Activated CD8-positive, alpha-beta memory T cell treated with anti-CD3 and anti-CD28 coated beads for 1 hour (primary cell): ENCODE measurements at regions not wholly inside any gene's neighbourhood (a gene's known extent, or its start where the extent isn't known, plus 50 kb on each side); places are given as distances from the start of the nearest gene placed in this dataset.
"Not testable (repeated sequence)": the region's sequence is repeated elsewhere in the genome, so short reads cannot be mapped to it uniquely, and the experiment has no call there.

Experiments
- DNase-seq, 2 donors: peaks; one replicate each; pipeline ENCODE4 v3.0.0-alpha.2; 2020; ENCODE audit warnings: low read depth in 1 of 2; ENCODE audit errors: extremely low read depth in 1 of 2

- no peak for DNase-seq
Measured at GRCh38 chr1:166601650-166602278, 237.5 kb upstream of the POGK start.

- DNase-seq: not testable (repeated sequence)
Measured at GRCh38 chr1:166602801-166603200, 236.5 kb upstream of the POGK start.

- DNase-seq: no peak
Measured at GRCh38 chr1:166603296-166603695, 236.0 kb upstream of the POGK start.

GRCh38 chr1:166605137-166605536, 234.1 kb upstream of the POGK start:
- DNase-seq: no peak

GRCh38 chr1:166612886-166613285, 226.4 kb upstream of the POGK start:
- no peak for DNase-seq

- DNase-seq: no peak
Measured at GRCh38 chr1:166616206-166616605, 223.1 kb upstream of the POGK start.

GRCh38 chr1:166626711-166627110, 212.6 kb upstream of the POGK start:
- DNase-seq: no peak

GRCh38 chr1:166627558-166627957, 211.7 kb upstream of the POGK start:
- DNase-seq: no peak

- no peak for DNase-seq
Measured at GRCh38 chr1:166628259-166628658, 211.0 kb upstream of the POGK start.

- DNase-seq: no peak
Measured at GRCh38 chr1:166629946-166630345, 209.3 kb upstream of the POGK start.

- no peak for DNase-seq
Measured at GRCh38 chr1:166630369-166630768, 208.9 kb upstream of the POGK start.

GRCh38 chr1:166638137-166638536, 201.1 kb upstream of the POGK start:
- no peak for DNase-seq

- not testable (repeated sequence) for DNase-seq
Measured at GRCh38 chr1:166657228-166657627, 182.0 kb upstream of the POGK start.

- DNase-seq: not testable (repeated sequence)
Measured at GRCh38 chr1:166666790-166667189, 172.5 kb upstream of the POGK start.

- not testable (repeated sequence) for DNase-seq
Measured at GRCh38 chr1:166667600-166667999, 171.7 kb upstream of the POGK start.

GRCh38 chr1:166671627-166672026, 167.6 kb upstream of the POGK start:
- no peak for DNase-seq

GRCh38 chr1:166673722-166674121, 165.6 kb upstream of the POGK start:
- DNase-seq: no peak

GRCh38 chr1:166675213-166675612, 164.1 kb upstream of the POGK start:
- DNase-seq: no peak

- no peak for DNase-seq
Measured at GRCh38 chr1:166676981-166677380, 162.3 kb upstream of the POGK start.

GRCh38 chr1:166679369-166679768, 159.9 kb upstream of the POGK start:
- no peak for DNase-seq

GRCh38 chr1:166682588-166682987, 156.7 kb upstream of the POGK start:
- no peak for DNase-seq

GRCh38 chr1:166684669-166685068, 154.6 kb upstream of the POGK start:
- not testable (repeated sequence) for DNase-seq

GRCh38 chr1:166685200-166685599, 154.1 kb upstream of the POGK start:
- DNase-seq: no peak
